CD14-positive monocyte (primary cell): ENCODE measurements at regions not wholly inside any gene's neighbourhood (a gene's known extent, or its start where the extent isn't known, plus 50 kb on each side); places are given as distances from the start of the nearest gene placed in this dataset.

Experiments used
- DNase-seq, 3 donors: peaks; one replicate each; pipeline ENCODE4 v3.0.0-alpha.2; 2011 to 2022
- H2AFZ ChIP-seq: 2 replicates; pipeline ENCODE4 v1.6.0; 2012; ENCODE audit warnings: mild to moderate bottlenecking, low read depth, low read length, inconsistent platforms; ENCODE audit not compliant: insufficient read depth, poor library complexity, severe bottlenecking
- H3K27ac ChIP-seq, 2 donors: 1 replicate in 1 of 2; 2 replicates in 1 of 2; pipeline ENCODE4 v1.5.1; 2012 to 2013; ENCODE audit warnings: low read length in 2 of 2, control low read depth in 1 of 2, inconsistent platforms in 1 of 2, low read depth in 1 of 2, mild to moderate bottlenecking in 1 of 2
- H3K27me3 ChIP-seq, 2 donors: one replicate each; pipeline versions ENCODE4 v1.6.0 to v1.6.1; 2011 to 2013; ENCODE audit warnings: low read length in 2 of 2; ENCODE audit not compliant: control insufficient read depth in 2 of 2, insufficient read depth in 2 of 2
- H3K36me3 ChIP-seq, 2 donors: replicated peaks in 1 of 2; 1 replicate in 1 of 2; 2 replicates in 1 of 2; pipeline versions ENCODE4 v1.5.1 to v1.6.1; 2012 to 2013; ENCODE audit warnings: low read length in 2 of 2, control low read depth in 1 of 2, inconsistent platforms in 1 of 2, mild to moderate bottlenecking in 1 of 2; ENCODE audit not compliant: insufficient read depth in 2 of 2, control insufficient read depth in 1 of 2
- H3K4me1 ChIP-seq, 2 donors: 1 replicate in 1 of 2; 2 replicates in 1 of 2; pipeline versions ENCODE4 v1.5.1 to v1.6.1; 2012 to 2013; ENCODE audit warnings: low read length in 2 of 2, control low read depth in 1 of 2, inconsistent platforms in 1 of 2, mild to moderate bottlenecking in 1 of 2, moderate library complexity in 1 of 2; ENCODE audit not compliant: insufficient read depth in 2 of 2, control insufficient read depth in 1 of 2
- H3K4me2 ChIP-seq: replicated peaks from 2 replicates; pipeline ENCODE3; 2012; ENCODE audit warnings: low read length, moderate library complexity, mild to moderate bottlenecking; ENCODE audit not compliant: poor library complexity, severe bottlenecking; ENCODE audit errors: extremely low read depth
- H3K4me3 ChIP-seq, 3 experiments: fragments of 200-600 bp in 1 of 3; sonication (generic) in 1 of 3; replicated peaks in 1 of 3; 1 replicate in 2 of 3; 2 replicates in 1 of 3; pipeline ENCODE4 v1.5.1; 2011 to 2013; ENCODE audit warnings: low read length in 3 of 3, mild to moderate bottlenecking in 3 of 3, control low read depth in 2 of 3, low read depth in 2 of 3, inconsistent platforms in 1 of 3, moderate library complexity in 1 of 3
- H3K79me2 ChIP-seq: 2 replicates; pipeline ENCODE4 v1.6.0; 2012; ENCODE audit warnings: mild to moderate bottlenecking, control low read depth, inconsistent platforms, low read length, moderate library complexity; ENCODE audit not compliant: insufficient read depth
- H3K9ac ChIP-seq: 2 replicates; pipeline ENCODE4 v1.6.0; 2017; ENCODE audit warnings: low read length, mild to moderate bottlenecking; ENCODE audit not compliant: insufficient read depth, poor library complexity, severe bottlenecking
- H3K9me3 ChIP-seq, 2 donors: replicated peaks in 1 of 2; 1 replicate in 1 of 2; 2 replicates in 1 of 2; pipeline versions ENCODE4 v1.5.1 to v1.6.1; 2012 to 2013; ENCODE audit warnings: low read length in 2 of 2, control low read depth in 1 of 2; ENCODE audit not compliant: control insufficient read depth in 1 of 2, insufficient read depth in 1 of 2
- H4K20me1 ChIP-seq: 2 replicates; pipeline ENCODE4 v1.6.0; 2012; ENCODE audit warnings: mild to moderate bottlenecking, low read length, control low read depth, moderate library complexity; ENCODE audit not compliant: insufficient read depth
- H3K27ac Mint-ChIP-seq, 7 donors: one replicate each; pipeline ENCODE4 v1.8.0; 2020; ENCODE audit warnings: mild to moderate bottlenecking in 7 of 7, mixed read lengths in 7 of 7, moderate library complexity in 6 of 7, inconsistent platforms in 2 of 7
- H3K27me3 Mint-ChIP-seq, 3 donors: one replicate each; pipeline ENCODE4 v1.8.0; 2021 to 2022; ENCODE audit warnings: low read depth in 3 of 3, mild to moderate bottlenecking in 3 of 3, mixed read lengths in 3 of 3, moderate library complexity in 3 of 3, inconsistent platforms in 1 of 3
- H3K36me3 Mint-ChIP-seq, 2 donors: one replicate each; pipeline ENCODE4 v1.8.0; 2020; ENCODE audit warnings: mixed read lengths in 2 of 2, inconsistent platforms in 1 of 2, mild to moderate bottlenecking in 1 of 2
- H3K4me1 Mint-ChIP-seq: one replicate; pipeline ENCODE4 v1.8.0; 2020; ENCODE audit warnings: mild to moderate bottlenecking, mixed read lengths
- H3K4me3 Mint-ChIP-seq, 2 donors: one replicate each; pipeline ENCODE4 v1.8.0; 2020; ENCODE audit warnings: mild to moderate bottlenecking in 2 of 2, mixed read lengths in 2 of 2, moderate library complexity in 1 of 2
- H3K9me3 Mint-ChIP-seq, 7 donors: one replicate each; pipeline ENCODE4 v1.8.0; 2020 to 2022; ENCODE audit warnings: mixed read lengths in 7 of 7, mild to moderate bottlenecking in 6 of 7, moderate library complexity in 6 of 7, inconsistent platforms in 2 of 7
- WGBS: methylation state at CpG from one replicate; pipeline ENCODE4 v1.1.5; 2013; ENCODE audit warnings: missing lambda C conversion rate; ENCODE audit not compliant: insufficient coverage; 5-methylcytosine and 5-hydroxymethylcytosine counted together
- intact Hi-C, 2 donors: fragments of 100-400 bp; cut with micrococcal nuclease; formaldehyde crosslinking; loops; one replicate each; pipeline versions ENCODE4 v1.15.0 to v1.15.1; 2023
- TF ChIP-seq, protein P1 (sequence below): fragments of 200-600 bp; IDR thresholded peaks from one replicate; pipeline ENCODE4 v1.8.0; 2022; ENCODE audit warnings: antibody characterized with exemption, mild to moderate bottlenecking

DNA sequence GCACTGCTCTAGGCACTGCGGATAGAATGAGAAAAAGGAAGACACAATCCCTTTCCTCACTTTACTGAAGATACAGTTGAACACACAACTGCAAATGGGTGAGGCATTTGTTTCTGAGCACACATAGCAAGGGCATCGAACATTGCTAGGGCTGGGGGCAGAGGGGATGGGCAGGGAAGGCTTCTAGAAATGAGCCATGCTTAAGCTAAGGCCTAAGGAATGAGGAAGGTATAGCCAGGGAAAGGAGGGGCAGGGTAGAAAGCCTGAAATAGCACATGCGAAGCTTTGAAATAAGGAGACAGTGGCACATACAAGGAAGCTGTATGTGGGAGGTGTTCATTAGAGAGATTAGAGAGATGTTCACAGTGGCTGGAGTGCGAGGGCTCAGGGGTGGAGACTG is 92.7 kb downstream of the KIF4B start:
- no peak overlapping the region for H3K27ac Mint-ChIP-seq
- TF ChIP-seq, protein P1, sequence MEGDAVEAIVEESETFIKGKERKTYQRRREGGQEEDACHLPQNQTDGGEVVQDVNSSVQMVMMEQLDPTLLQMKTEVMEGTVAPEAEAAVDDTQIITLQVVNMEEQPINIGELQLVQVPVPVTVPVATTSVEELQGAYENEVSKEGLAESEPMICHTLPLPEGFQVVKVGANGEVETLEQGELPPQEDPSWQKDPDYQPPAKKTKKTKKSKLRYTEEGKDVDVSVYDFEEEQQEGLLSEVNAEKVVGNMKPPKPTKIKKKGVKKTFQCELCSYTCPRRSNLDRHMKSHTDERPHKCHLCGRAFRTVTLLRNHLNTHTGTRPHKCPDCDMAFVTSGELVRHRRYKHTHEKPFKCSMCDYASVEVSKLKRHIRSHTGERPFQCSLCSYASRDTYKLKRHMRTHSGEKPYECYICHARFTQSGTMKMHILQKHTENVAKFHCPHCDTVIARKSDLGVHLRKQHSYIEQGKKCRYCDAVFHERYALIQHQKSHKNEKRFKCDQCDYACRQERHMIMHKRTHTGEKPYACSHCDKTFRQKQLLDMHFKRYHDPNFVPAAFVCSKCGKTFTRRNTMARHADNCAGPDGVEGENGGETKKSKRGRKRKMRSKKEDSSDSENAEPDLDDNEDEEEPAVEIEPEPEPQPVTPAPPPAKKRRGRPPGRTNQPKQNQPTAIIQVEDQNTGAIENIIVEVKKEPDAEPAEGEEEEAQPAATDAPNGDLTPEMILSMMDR: no peak
- 100% methylated on average over 2 of the region's 4 CpGs for WGBS

DNA sequence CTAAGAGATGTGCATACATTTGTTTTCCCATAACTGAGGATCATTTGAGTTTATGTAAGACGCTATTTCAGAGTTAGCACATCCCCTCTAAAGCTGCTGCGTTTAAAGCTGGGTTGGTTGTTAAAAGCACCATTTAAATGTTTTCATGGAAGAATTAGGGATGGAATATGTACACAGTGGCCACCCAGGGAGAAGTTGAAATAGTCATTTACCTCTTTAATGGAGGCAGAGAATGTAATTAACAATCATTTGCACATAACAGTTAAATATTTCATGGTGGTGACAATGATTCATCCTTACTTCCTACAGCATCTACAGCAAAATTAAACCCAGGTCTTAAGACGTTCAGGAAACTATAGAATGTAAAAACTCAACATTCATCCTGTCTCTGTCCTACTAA is 100.3 kb downstream of the KIF4B start:
- Mint-ChIP-seq H3K4me3 (no peak overlapping the region), H3K9me3 (peaks cover 1 to 5% (median 4%) of the 10 kb centered on the region in 7 donors), H3K27me3 (peaks cover 1 to 2% (median 1%) of the 10 kb centered on the region in 3 donors), H3K27ac (no peak overlapping the region), H3K4me1 (no peaks in the 10 kb centered on the region), H3K36me3 (no peaks in the 10 kb centered on the region)
- Histone ChIP-seq H3K79me2 (no peaks in the 10 kb centered on the region), H2AFZ (no peak overlapping the region), H4K20me1 (no peaks in the 10 kb centered on the region), H3K4me2 (no peak overlapping the region), H3K4me1 (no peaks in the 10 kb centered on the region), H3K9me3 (peaks cover 0 to 13% of the 10 kb centered on the region in 2 donors), H3K27ac (no peak overlapping the region), H3K36me3 (no peaks in the 10 kb centered on the region), H3K27me3 (no peaks in the 10 kb centered on the region), H3K9ac (no peak overlapping the region), H3K4me3 (no peak overlapping the region)
- no peak for DNase-seq
- intact Hi-C loops: no loop called here
- WGBS: 50% methylated on average over 1 of the region's 3 CpGs
- TF ChIP-seq, protein P1: no peak

More for the DNA sequence above, 92.7 kb downstream of the KIF4B start:
- no peak for DNase-seq
- no peak overlapping the region for H3K4me2 ChIP-seq
- H3K9ac ChIP-seq: no peak overlapping the region
- Mint-ChIP-seq H3K9me3 (peaks cover 0 to 18% (median 1%) of the 10 kb centered on the region in 7 donors), H3K36me3 (no peaks in the 10 kb centered on the region), H3K4me3 (no peak overlapping the region), H3K27me3 (peaks cover 0 to 4% (median 2%) of the 10 kb centered on the region in 3 donors), H3K4me1 (no peaks in the 10 kb centered on the region)
- H3K4me3 ChIP-seq: no peak overlapping the region
- no peaks in the 10 kb centered on the region for H3K9me3 ChIP-seq
- H3K36me3 ChIP-seq: no peaks in the 10 kb centered on the region
- H3K27ac ChIP-seq: no peak overlapping the region
- H3K4me1 ChIP-seq: no peaks in the 10 kb centered on the region
- no peaks in the 10 kb centered on the region for H4K20me1 ChIP-seq
- no peaks in the 10 kb centered on the region for H3K79me2 ChIP-seq
- H2AFZ ChIP-seq: no peak overlapping the region
- no peaks in the 10 kb centered on the region for H3K27me3 ChIP-seq
- intact Hi-C loops: no loop called here
